ENCODE measurements at regions not wholly inside any gene's neighbourhood (a gene's known extent, or its start where the extent isn't known, plus 50 kb on each side); places are given as distances from the start of the nearest gene placed in this dataset.

GRCh38 chr6:163691049-163691448 lies 276.5 kb downstream of the QKI start:
- TF ChIP-seq POLR2AphosphoS5 (IDR thresholded peaks at IDR 0.05) (no peak), CTCF (IDR thresholded peaks at IDR 0.05; ENCODE audit: poor library complexity, severe bottlenecking) (no peak), TAF1 (IDR thresholded peaks at IDR 0.05; ENCODE audit: low read depth) (no peak)

Measured in neural cell (in vitro differentiated cells).